Keratinocyte (primary cell): ENCODE measurements at regions not wholly inside any gene's neighbourhood (a gene's known extent, or its start where the extent isn't known, plus 50 kb on each side); places are given as distances from the start of the nearest gene placed in this dataset.
A peak's percentile ranks its signal among the peaks of the same experiment; 100 is the strongest.

Experiments used
- DNase-seq: peaks from one replicate; pipeline ENCODE4 v3.0.0-alpha.2; 2011; ENCODE audit warnings: low read depth, missing footprints, low spot score
- FAIRE-seq: peaks from 2 replicates; lab custom pipeline; 2011; peaks lifted over from hg19 to GRCh38; lab: Jason Lieb, UNC
- H2AFZ ChIP-seq: 2 replicates; pipeline ENCODE4 v1.6.0; 2012; ENCODE audit warnings: low read length, control low read depth, inconsistent platforms; ENCODE audit not compliant: control insufficient read depth
- H3K27ac ChIP-seq: 2 replicates; pipeline ENCODE4 v1.5.1; 2011; ENCODE audit warnings: low read length; ENCODE audit not compliant: control insufficient read depth, insufficient read depth
- H3K27me3 ChIP-seq: 3 replicates; pipeline ENCODE4 v1.6.0; 2011; ENCODE audit warnings: low read length; ENCODE audit not compliant: control insufficient read depth, insufficient read depth; ENCODE audit errors: extremely low read depth
- H3K36me3 ChIP-seq, 2 experiments: 2 replicates in 1 of 2; 3 replicates in 1 of 2; pipeline ENCODE4 v1.5.1; 2011; ENCODE audit warnings: low read length in 2 of 2, mild to moderate bottlenecking in 1 of 2; ENCODE audit not compliant: control insufficient read depth in 2 of 2, insufficient read depth in 2 of 2; ENCODE audit errors: extremely low read depth in 1 of 2
- H3K4me1 ChIP-seq: 3 replicates; pipeline ENCODE4 v1.5.1; 2011; ENCODE audit warnings: low read length; ENCODE audit not compliant: control insufficient read depth, insufficient read depth; ENCODE audit errors: extremely low read depth
- H3K4me2 ChIP-seq: 3 replicates; pipeline ENCODE4 v1.6.0; 2011; ENCODE audit warnings: low read depth, low read length; ENCODE audit not compliant: control insufficient read depth, insufficient read depth; ENCODE audit errors: extremely low read depth
- H3K4me3 ChIP-seq, 3 experiments: fragments of 200-600 bp in 1 of 3; sonication (generic) in 1 of 3; 2 replicates in 2 of 3; 3 replicates in 1 of 3; pipeline ENCODE4 v1.5.1; 2011 to 2016; ENCODE audit warnings: low read length in 3 of 3, mild to moderate bottlenecking in 3 of 3, control low read depth in 2 of 3, inconsistent platforms in 1 of 3, low read depth in 1 of 3, mixed read lengths in 1 of 3, mixed run types in 1 of 3, moderate library complexity in 1 of 3; ENCODE audit not compliant: control insufficient read depth in 2 of 3, insufficient read depth in 2 of 3; ENCODE audit errors: extremely low read depth in 1 of 3
- H3K79me2 ChIP-seq: 2 replicates; pipeline ENCODE4 v1.6.0; 2012; ENCODE audit warnings: low read length; ENCODE audit not compliant: control insufficient read depth, insufficient read depth
- H3K9ac ChIP-seq: 3 replicates; pipeline ENCODE4 v1.6.0; 2011; ENCODE audit warnings: low read length; ENCODE audit not compliant: control insufficient read depth, insufficient read depth; ENCODE audit errors: extremely low read depth
- H3K9me1 ChIP-seq: 3 replicates; pipeline ENCODE4 v1.6.0; 2011; ENCODE audit warnings: low read length; ENCODE audit not compliant: control insufficient read depth, insufficient read depth; ENCODE audit errors: extremely low read depth
- H3K9me3 ChIP-seq: 2 replicates; pipeline ENCODE4 v1.5.1; 2012; ENCODE audit warnings: low read depth, low read length; ENCODE audit not compliant: control insufficient read depth
- H4K20me1 ChIP-seq: 3 replicates; pipeline ENCODE4 v1.6.0; 2011; ENCODE audit warnings: low read length; ENCODE audit not compliant: control insufficient read depth, insufficient read depth; ENCODE audit errors: extremely low read depth
- CTCF ChIP-seq, 3 experiments: IDR thresholded peaks in 1 of 3; conservative IDR thresholded peaks in 1 of 3; optimal IDR thresholded peaks in 1 of 3; 2 replicates in 2 of 3; 3 replicates in 1 of 3; pipeline versions ENCODE3 to v1.5.1; 2011; ENCODE audit warnings: low read length in 3 of 3, mild to moderate bottlenecking in 3 of 3, moderate library complexity in 2 of 3, control low read depth in 1 of 3, inconsistent platforms in 1 of 3; ENCODE audit not compliant: insufficient read depth in 2 of 3; ENCODE audit errors: extremely low read depth in 1 of 3
- EZH2 ChIP-seq: IDR thresholded peaks from one replicate; pipeline ENCODE4 v1.6.1; 2012; ENCODE audit warnings: inconsistent platforms, mild to moderate bottlenecking, low read length, moderate library complexity
- dilution Hi-C: fragments of 300-500 bp; cut with MboI; formaldehyde crosslinking; loops from one replicate; pipeline ENCODE4 v1.7.0; 2020; ENCODE audit warnings: low sequenced_read_pairs; ENCODE audit not compliant: extremely low pct_ligation_motif_present

GRCh38 chr20:56843817-56844216, 214.7 kb downstream of the TFAP2C start:
- H3K9me1 ChIP-seq: no peaks in the 10 kb centered on the region
- FAIRE-seq (no peak), DNase-seq (no peak)
- peaks cover 10% of the 10 kb centered on the region for H3K27me3 ChIP-seq
- no peaks in the 10 kb centered on the region for H4K20me1 ChIP-seq
- dilution Hi-C loops: no loop called here
- H3K27ac ChIP-seq: no peak overlapping the region
- H3K79me2 ChIP-seq: no peaks in the 10 kb centered on the region
- H3K9ac ChIP-seq: no peak overlapping the region
- H3K4me2 ChIP-seq: no peak overlapping the region
- H3K4me3 ChIP-seq: no peak overlapping the region
- peaks cover 11% of the 10 kb centered on the region for H3K4me1 ChIP-seq
- peak; percentile 18 to 38 (median 33) for TF ChIP-seq CTCF (optimal IDR thresholded peaks at IDR 0.05 in 1 of 3, IDR thresholded peaks at IDR 0.05 in 1 of 3, conservative IDR thresholded peaks at IDR 0.05 in 1 of 3; ENCODE audit: extremely low read depth in 1 of 3, insufficient read depth in 2 of 3, low read length in 3 of 3)
- no peak for TF ChIP-seq EZH2
- no peaks in the 10 kb centered on the region for H3K9me3 ChIP-seq
- no peaks in the 10 kb centered on the region for H3K36me3 ChIP-seq
- H2AFZ ChIP-seq: peak overlapping the region; percentile 39

GRCh38 chr20:56845546-56846086, 216.5 kb downstream of the TFAP2C start:
- Histone ChIP-seq H3K4me1 (peaks cover 11% of the 10 kb centered on the region), H3K27ac (no peak overlapping the region), H4K20me1 (no peaks in the 10 kb centered on the region), H3K79me2 (no peaks in the 10 kb centered on the region), H3K4me2 (no peak overlapping the region), H3K9me3 (no peaks in the 10 kb centered on the region), H3K4me3 (no peak overlapping the region), H3K9ac (no peak overlapping the region), H3K36me3 (no peaks in the 10 kb centered on the region), H2AFZ (no peak overlapping the region), H3K9me1 (no peaks in the 10 kb centered on the region), H3K27me3 (peaks cover 8% of the 10 kb centered on the region)
- FAIRE-seq: no peak
- TF ChIP-seq EZH2: no peak
- no peak for TF ChIP-seq CTCF (optimal IDR thresholded peaks at IDR 0.05 in 1 of 3, IDR thresholded peaks at IDR 0.05 in 1 of 3, conservative IDR thresholded peaks at IDR 0.05 in 1 of 3; ENCODE audit: extremely low read depth in 1 of 3, insufficient read depth in 2 of 3, low read length in 3 of 3)
- DNase-seq: no peak
- dilution Hi-C loops: no loop called here
